ENCODE measurements at regions not wholly inside any gene's neighbourhood (a gene's known extent, or its start where the extent isn't known, plus 50 kb on each side); places are given as distances from the start of the nearest gene placed in this dataset.

DNA sequence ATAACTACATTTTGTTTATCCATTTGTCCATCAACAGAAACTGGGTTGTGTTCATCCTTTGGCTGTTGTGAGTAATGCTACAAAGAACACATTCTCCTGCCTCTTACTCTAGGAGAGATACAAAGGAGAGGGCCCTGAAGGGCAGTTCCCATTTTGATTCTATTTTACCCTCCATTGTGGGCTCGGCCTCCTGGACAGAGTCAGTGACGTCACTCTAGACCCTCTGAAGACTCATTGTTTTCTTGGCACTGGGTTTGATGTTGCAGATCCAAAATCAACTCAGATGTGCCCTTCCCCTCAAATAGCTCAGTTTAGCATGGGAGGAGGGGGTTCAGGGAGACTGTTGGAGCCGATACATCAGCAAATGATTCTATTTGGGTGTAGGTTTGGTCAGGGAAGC lies 280.9 kb downstream of the UTP18 start:
- no peak for TF ChIP-seq SIN3A (IDR thresholded peaks at IDR 0.05; ENCODE audit: borderline replicate concordance, insufficient read depth, low read length)

GRCh38 chr17:51546114-51546513 lies 285.8 kb downstream of the UTP18 start:
- TF ChIP-seq FOXP2 (optimal IDR thresholded peaks at IDR 0.05; ENCODE audit: borderline replicate concordance, extremely low read depth, extremely low read length, insufficient read depth) (no peak), TAF1 (IDR thresholded peaks at IDR 0.05; ENCODE audit: borderline replicate concordance, insufficient read depth, low read length) (no peak), POLR2AphosphoS5 (IDR thresholded peaks at IDR 0.05; ENCODE audit: low read depth, low read length) (no peak), SIN3A (IDR thresholded peaks at IDR 0.05; ENCODE audit: borderline replicate concordance, insufficient read depth, low read length) (no peak)
- TF ChIP-seq, protein P1, sequence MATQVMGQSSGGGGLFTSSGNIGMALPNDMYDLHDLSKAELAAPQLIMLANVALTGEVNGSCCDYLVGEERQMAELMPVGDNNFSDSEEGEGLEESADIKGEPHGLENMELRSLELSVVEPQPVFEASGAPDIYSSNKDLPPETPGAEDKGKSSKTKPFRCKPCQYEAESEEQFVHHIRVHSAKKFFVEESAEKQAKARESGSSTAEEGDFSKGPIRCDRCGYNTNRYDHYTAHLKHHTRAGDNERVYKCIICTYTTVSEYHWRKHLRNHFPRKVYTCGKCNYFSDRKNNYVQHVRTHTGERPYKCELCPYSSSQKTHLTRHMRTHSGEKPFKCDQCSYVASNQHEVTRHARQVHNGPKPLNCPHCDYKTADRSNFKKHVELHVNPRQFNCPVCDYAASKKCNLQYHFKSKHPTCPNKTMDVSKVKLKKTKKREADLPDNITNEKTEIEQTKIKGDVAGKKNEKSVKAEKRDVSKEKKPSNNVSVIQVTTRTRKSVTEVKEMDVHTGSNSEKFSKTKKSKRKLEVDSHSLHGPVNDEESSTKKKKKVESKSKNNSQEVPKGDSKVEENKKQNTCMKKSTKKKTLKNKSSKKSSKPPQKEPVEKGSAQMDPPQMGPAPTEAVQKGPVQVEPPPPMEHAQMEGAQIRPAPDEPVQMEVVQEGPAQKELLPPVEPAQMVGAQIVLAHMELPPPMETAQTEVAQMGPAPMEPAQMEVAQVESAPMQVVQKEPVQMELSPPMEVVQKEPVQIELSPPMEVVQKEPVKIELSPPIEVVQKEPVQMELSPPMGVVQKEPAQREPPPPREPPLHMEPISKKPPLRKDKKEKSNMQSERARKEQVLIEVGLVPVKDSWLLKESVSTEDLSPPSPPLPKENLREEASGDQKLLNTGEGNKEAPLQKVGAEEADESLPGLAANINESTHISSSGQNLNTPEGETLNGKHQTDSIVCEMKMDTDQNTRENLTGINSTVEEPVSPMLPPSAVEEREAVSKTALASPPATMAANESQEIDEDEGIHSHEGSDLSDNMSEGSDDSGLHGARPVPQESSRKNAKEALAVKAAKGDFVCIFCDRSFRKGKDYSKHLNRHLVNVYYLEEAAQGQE (IDR thresholded peaks at IDR 0.05; ENCODE audit: insufficient read depth in 1 of 2, low read depth in 2 of 2, low read length in 2 of 2) = no peak

GRCh38 chr17:51548125-51548524 lies 287.8 kb downstream of the UTP18 start:
- no peak for TF ChIP-seq SIN3A (IDR thresholded peaks at IDR 0.05; ENCODE audit: borderline replicate concordance, insufficient read depth, low read length)
- TF ChIP-seq, protein P1 (IDR thresholded peaks at IDR 0.05; ENCODE audit: insufficient read depth in 1 of 2, low read depth in 2 of 2, low read length in 2 of 2) = no peak
- TF ChIP-seq POLR2AphosphoS5 (IDR thresholded peaks at IDR 0.05; ENCODE audit: low read depth, low read length) = no peak
- TF ChIP-seq FOXP2 (optimal IDR thresholded peaks at IDR 0.05; ENCODE audit: borderline replicate concordance, extremely low read depth, extremely low read length, insufficient read depth) = no peak
- no peak for TF ChIP-seq TAF1 (IDR thresholded peaks at IDR 0.05; ENCODE audit: borderline replicate concordance, insufficient read depth, low read length)

DNA sequence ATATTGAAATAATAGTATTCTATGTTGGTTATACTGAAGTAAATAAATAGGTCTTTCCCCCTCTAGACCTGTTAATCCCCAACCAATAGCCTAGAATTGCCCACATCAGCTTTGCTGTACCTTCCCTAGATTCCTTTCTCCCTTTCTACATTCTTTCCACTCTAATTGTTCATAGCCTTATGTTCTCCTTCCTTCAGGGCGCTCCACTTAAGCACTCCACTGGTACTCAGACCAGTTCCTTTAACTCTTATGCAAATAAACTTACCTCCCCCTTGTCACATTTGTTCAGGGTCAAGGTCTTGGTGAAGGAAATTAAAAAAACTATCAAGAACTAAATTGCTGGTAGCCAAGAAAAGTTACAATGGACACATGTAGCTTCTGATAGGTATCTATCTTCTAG lies 294.8 kb downstream of the UTP18 start:
- TF ChIP-seq FOXP2 (optimal IDR thresholded peaks at IDR 0.05; ENCODE audit: borderline replicate concordance, extremely low read depth, extremely low read length, insufficient read depth) (no peak), SIN3A (IDR thresholded peaks at IDR 0.05; ENCODE audit: borderline replicate concordance, insufficient read depth, low read length) (no peak), POLR2AphosphoS5 (IDR thresholded peaks at IDR 0.05; ENCODE audit: low read depth, low read length) (no peak), TAF1 (IDR thresholded peaks at IDR 0.05; ENCODE audit: borderline replicate concordance, insufficient read depth, low read length) (no peak)
- TF ChIP-seq, protein P1 (IDR thresholded peaks at IDR 0.05; ENCODE audit: insufficient read depth in 1 of 2, low read depth in 2 of 2, low read length in 2 of 2) = no peak

- TF ChIP-seq, protein P1 (IDR thresholded peaks at IDR 0.05; ENCODE audit: insufficient read depth in 1 of 2, low read depth in 2 of 2, low read length in 2 of 2) = no peak
- TF ChIP-seq POLR2AphosphoS5 (IDR thresholded peaks at IDR 0.05; ENCODE audit: low read depth, low read length) = no peak
- TF ChIP-seq FOXP2 (optimal IDR thresholded peaks at IDR 0.05; ENCODE audit: borderline replicate concordance, extremely low read depth, extremely low read length, insufficient read depth) = no peak
- TF ChIP-seq TAF1 (IDR thresholded peaks at IDR 0.05; ENCODE audit: borderline replicate concordance, insufficient read depth, low read length) = no peak
- no peak for TF ChIP-seq SIN3A (IDR thresholded peaks at IDR 0.05; ENCODE audit: borderline replicate concordance, insufficient read depth, low read length)
These were observed 299.4 kb downstream of the UTP18 start for GRCh38 chr17:51559778-51560177.
